Coronary artery (tissue), 2 donors: ENCODE measurements at regions not wholly inside any gene's neighbourhood (a gene's known extent, or its start where the extent isn't known, plus 50 kb on each side); places are given as distances from the start of the nearest gene placed in this dataset.

Source experiments
- DNase-seq: peaks from one replicate; pipeline ENCODE4 v3.0.0-alpha.2; 2017; ENCODE audit warnings: low spot score
- H3K27ac ChIP-seq, 2 donors: fragments of 200-600 bp; sonication (generic); one replicate each; pipeline ENCODE4 v1.5.1; 2016 to 2019
- H3K4me3 ChIP-seq: fragments of 200-600 bp; sonication (generic); 2 replicates; pipeline ENCODE4 v1.5.1; 2016; ENCODE audit warnings: mild to moderate bottlenecking, moderate library complexity
- TF ChIP-seq, protein P1 (sequence below): fragments of 200-600 bp; sonication (generic); IDR thresholded peaks from one replicate; pipeline ENCODE4 v1.5.1; 2019; ENCODE audit warnings: antibody characterized with exemption

DNA sequence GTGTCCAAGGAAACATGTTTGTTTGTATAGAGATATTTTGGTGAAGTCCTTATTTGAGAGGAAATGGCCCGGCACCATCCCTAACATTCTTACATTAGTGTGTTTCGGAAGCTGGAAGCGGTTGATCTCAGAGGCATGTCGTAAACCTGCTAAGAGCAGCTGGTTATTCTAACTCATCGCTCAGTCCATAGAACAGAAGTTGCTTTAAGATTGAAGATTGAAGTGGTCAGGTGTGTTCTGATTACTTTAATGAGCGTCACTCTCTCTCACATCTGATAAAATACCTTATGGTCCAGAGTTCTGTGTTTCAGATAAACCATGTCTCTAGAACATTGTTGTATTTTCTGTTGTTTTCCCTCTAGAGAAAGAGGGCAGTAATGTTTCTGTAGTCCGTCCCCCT lies 60.2 kb upstream of the FLT1 start:
- TF ChIP-seq, protein P1, sequence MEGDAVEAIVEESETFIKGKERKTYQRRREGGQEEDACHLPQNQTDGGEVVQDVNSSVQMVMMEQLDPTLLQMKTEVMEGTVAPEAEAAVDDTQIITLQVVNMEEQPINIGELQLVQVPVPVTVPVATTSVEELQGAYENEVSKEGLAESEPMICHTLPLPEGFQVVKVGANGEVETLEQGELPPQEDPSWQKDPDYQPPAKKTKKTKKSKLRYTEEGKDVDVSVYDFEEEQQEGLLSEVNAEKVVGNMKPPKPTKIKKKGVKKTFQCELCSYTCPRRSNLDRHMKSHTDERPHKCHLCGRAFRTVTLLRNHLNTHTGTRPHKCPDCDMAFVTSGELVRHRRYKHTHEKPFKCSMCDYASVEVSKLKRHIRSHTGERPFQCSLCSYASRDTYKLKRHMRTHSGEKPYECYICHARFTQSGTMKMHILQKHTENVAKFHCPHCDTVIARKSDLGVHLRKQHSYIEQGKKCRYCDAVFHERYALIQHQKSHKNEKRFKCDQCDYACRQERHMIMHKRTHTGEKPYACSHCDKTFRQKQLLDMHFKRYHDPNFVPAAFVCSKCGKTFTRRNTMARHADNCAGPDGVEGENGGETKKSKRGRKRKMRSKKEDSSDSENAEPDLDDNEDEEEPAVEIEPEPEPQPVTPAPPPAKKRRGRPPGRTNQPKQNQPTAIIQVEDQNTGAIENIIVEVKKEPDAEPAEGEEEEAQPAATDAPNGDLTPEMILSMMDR = no peak
- Histone ChIP-seq H3K27ac (no peak overlapping the region), H3K4me3 (no peak overlapping the region)
- no peak for DNase-seq

DNA sequence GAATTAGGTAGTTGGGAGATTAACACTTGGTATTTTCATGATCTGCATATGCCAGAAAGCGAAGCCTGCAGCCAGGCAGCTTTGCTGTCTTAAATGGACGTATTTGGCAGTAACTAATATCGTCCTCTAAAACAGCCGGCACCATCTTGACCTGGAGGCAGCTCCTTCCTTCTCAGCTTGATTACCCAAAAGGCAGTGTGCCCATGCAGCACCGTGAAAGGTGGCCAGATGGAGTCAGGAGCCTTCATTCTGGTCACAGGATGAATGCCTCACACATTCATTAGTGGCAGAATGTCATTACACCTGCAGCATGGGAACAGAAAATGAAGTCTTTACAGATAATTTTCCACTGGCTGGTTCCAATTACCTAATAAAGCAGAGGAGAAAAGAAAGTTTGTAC lies 59.0 kb upstream of the FLT1 start:
- Histone ChIP-seq H3K4me3 (no peak overlapping the region), H3K27ac (no peak overlapping the region)
- DNase-seq = no peak
- TF ChIP-seq, protein P1 = no peak

DNA sequence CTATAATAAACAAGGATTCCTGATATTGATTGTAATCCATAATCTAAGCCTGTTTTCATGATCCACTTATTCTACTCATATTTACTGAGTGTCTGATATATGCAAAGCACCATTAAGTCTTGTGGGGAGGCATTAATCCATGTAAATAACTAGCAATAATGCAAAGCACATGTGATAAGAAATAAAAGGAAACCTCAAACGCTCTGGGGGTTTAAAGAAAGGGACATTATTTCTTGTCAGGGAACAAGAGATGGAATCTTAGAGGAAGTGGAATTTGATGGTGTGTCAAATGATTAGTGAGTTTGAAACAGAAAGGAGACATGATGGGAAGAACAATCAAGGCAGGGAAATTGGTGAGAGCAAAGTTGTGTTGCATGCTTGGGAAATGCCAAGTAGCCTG lies 57.4 kb upstream of the FLT1 start:
- no peak overlapping the region for H3K4me3 ChIP-seq
- no peak for DNase-seq
- TF ChIP-seq, protein P1 = no peak
- no peak overlapping the region for H3K27ac ChIP-seq

DNA sequence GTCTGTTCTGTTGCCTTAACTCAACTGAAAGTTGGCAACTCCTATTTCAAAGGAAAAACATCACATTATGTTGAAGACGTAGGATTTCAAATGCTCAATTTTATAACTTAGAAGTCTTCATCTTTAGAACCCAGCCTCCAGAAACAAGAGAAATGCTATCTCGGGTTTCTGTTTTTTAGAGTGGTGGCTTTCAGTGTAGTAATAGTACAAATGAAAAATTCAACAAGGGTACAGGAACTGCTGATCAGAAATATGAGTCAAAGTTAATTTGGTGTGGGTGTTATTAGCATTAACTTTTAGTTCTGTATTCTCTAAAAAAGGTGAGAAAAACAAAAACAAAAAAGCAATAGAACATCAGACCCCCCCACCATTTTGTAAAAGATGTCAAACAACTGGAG lies 56.6 kb upstream of the FLT1 start:
- DNase-seq = no peak
- no peak overlapping the region for H3K4me3 ChIP-seq
- no peak overlapping the region for H3K27ac ChIP-seq
- TF ChIP-seq, protein P1 = no peak

DNA sequence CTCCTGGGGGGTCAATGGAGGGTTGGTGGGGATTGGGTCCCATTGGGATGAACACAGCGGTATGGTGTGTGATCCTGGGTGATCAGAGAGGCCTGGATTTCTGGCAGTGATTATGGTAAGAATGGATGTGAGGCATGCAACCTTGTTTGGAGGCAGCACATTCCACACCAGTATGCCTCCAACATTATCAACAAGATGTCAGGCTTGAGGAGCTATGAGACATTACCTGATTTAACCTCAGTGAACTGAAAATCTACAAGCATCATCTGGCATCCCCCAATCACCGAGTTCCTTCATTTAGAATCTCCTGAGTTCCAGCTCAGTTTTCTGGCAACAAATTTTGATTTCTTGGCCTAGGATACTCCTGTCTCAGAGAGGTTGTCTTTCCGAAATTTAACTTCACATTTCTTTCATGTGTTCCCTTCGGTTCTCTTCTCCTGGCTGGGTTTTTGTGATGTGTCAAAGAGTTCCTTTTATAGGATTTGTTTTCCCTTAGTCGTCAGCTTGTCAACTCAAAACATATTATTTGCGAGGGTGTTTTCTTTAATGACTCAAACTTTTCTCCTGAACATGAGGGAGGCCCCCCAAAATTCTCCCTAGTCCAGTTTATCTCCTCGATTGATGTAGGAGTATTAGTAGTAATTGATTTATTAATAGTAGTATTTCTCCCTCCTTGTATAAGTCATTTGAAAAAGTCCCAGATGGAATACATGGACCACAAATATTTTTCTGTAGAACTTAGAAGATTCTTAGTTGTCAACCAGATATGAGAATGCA lies 56.0 kb upstream of the FLT1 start:
- TF ChIP-seq, protein P1 = no peak
- H3K27ac ChIP-seq = no peak overlapping the region

DNA sequence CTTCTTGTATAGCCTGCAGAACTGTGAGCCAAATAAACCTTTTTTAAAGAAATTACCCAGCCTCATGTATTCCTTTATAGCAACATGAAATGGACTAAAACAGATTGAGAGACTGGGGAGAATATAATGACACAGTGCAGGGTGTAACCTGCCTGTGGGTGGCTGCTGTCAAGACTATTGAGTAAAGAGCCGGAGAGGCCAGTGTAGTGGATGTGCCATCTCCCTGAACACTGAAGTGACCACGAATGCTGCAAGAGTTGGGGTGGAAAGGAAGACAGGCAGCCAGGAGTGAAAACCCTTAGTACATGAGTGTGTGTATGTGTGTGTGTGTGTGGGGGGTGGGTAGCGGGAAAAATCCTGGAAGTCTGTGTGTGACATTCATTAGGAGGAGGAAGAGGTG lies 55.2 kb upstream of the FLT1 start:
- no peak for DNase-seq
- no peak overlapping the region for H3K4me3 ChIP-seq
- TF ChIP-seq, protein P1 = no peak

More for the DNA sequence above, 56.0 kb upstream of the FLT1 start:
- no peak for DNase-seq
- no peak overlapping the region for H3K4me3 ChIP-seq

DNA sequence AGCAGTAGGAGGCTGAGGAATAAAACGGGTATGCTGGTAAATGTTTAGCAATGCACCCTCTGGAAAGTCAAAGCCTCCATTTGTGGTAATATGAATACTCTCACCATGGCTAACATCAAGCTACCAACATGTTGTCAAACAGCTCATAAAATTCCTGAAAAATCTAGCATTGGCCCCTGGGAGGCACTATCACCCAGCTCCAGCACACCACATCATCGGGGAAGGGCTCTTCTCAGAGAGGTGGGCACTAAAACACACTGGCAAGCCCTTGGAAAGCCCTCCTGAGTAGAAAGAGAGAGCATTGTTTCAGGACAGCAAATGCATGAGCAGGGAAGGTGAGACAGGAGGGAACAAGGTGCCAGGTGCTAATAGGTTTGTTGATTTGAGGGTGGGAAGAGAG lies 53.9 kb upstream of the FLT1 start:
- H3K27ac ChIP-seq = no peak overlapping the region
- DNase-seq = no peak
- no peak overlapping the region for H3K4me3 ChIP-seq
- TF ChIP-seq, protein P1 = no peak

More for the DNA sequence above, 55.2 kb upstream of the FLT1 start:
- H3K27ac ChIP-seq = no peak overlapping the region
